Activated CD8-positive, alpha-beta T cell treated with anti-CD3 and anti-CD28 coated beads for 36 hours (primary cell): ENCODE measurements at regions not wholly inside any gene's neighbourhood (a gene's known extent, or its start where the extent isn't known, plus 50 kb on each side); places are given as distances from the start of the nearest gene placed in this dataset.
A peak's percentile ranks its signal among the peaks of the same experiment; 100 is the strongest.
"Not testable (repeated sequence)": the region's sequence is repeated elsewhere in the genome, so short reads cannot be mapped to it uniquely, and the experiment has no call there.

Experiments
- ATAC-seq: fragments of 200-7000 bp; cut with Tn5 transposase; one replicate; pipeline ENCODE4 v1.10.0; 2021; ENCODE audit warnings: mild to moderate bottlenecking, moderate library complexity
- CTCF ChIA-PET: fragments of 350-600 bp; sonication (Branson Sonifier 250); formaldehyde crosslinking; loops from one replicate; lab custom pipeline; 2021; ENCODE audit warnings: antibody characterized with exemption; lab: Charles Lee
- POLR2A ChIA-PET: fragments of 350-600 bp; sonication (Branson Sonifier 250); formaldehyde crosslinking; loops from one replicate; lab custom pipeline; 2021; ENCODE audit warnings: antibody characterized with exemption; lab: Charles Lee
- DNase-seq: peaks from one replicate; pipeline ENCODE4 v3.0.0-alpha.2; 2020
- H3K27ac Mint-ChIP-seq: one replicate; pipeline ENCODE4 v1.8.0; 2021; ENCODE audit warnings: mild to moderate bottlenecking, mixed read lengths
- H3K27me3 Mint-ChIP-seq: one replicate; pipeline ENCODE4 v1.8.0; 2021; ENCODE audit warnings: mixed read lengths
- H3K36me3 Mint-ChIP-seq: one replicate; pipeline ENCODE4 v1.8.0; 2021; ENCODE audit warnings: low read depth, mixed read lengths
- H3K4me1 Mint-ChIP-seq: one replicate; pipeline ENCODE4 v1.8.0; 2021; ENCODE audit warnings: low read depth, mixed read lengths
- H3K4me3 Mint-ChIP-seq: one replicate; pipeline ENCODE4 v1.8.0; 2021; ENCODE audit warnings: mild to moderate bottlenecking, moderate library complexity, mixed read lengths
- H3K9me3 Mint-ChIP-seq: one replicate; pipeline ENCODE4 v1.8.0; 2021; ENCODE audit warnings: mixed read lengths
- intact Hi-C: fragments of 100-400 bp; cut with micrococcal nuclease; formaldehyde crosslinking; loops from one replicate; pipeline ENCODE4 v1.10.0; 2022
- TF ChIP-seq, protein P1 (sequence below): fragments of 200-600 bp; IDR thresholded peaks from one replicate; pipeline ENCODE4 v1.8.0; 2022; ENCODE audit warnings: antibody characterized with exemption, mild to moderate bottlenecking

DNA sequence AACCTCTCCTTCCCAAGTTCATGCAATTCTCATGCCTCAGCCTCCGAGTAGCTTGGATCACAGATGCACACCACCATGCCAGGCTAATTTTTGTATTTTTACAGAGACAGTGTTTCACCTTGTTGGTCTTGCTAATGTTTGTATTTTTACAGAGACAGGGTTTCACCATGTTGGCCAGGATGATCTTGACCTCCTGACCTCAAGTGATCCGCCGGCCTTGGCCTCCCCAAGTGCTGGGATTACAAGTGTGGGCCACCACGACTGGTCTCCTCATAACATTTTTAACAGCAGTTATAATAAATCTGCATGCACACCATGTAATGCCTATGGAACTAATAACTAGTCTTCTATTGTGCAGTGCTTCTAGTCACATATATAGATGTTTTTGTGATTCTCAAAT lies 123.8 kb upstream of the VKORC1L1 start:
- Mint-ChIP-seq H3K9me3 (no peaks in the 10 kb centered on the region), H3K4me3 (no peak overlapping the region), H3K4me1 (peaks cover 17% of the 10 kb centered on the region), H3K36me3 (peaks cover 22% of the 10 kb centered on the region), H3K27ac (no peak overlapping the region), H3K27me3 (no peaks in the 10 kb centered on the region)
- TF ChIP-seq, protein P1, sequence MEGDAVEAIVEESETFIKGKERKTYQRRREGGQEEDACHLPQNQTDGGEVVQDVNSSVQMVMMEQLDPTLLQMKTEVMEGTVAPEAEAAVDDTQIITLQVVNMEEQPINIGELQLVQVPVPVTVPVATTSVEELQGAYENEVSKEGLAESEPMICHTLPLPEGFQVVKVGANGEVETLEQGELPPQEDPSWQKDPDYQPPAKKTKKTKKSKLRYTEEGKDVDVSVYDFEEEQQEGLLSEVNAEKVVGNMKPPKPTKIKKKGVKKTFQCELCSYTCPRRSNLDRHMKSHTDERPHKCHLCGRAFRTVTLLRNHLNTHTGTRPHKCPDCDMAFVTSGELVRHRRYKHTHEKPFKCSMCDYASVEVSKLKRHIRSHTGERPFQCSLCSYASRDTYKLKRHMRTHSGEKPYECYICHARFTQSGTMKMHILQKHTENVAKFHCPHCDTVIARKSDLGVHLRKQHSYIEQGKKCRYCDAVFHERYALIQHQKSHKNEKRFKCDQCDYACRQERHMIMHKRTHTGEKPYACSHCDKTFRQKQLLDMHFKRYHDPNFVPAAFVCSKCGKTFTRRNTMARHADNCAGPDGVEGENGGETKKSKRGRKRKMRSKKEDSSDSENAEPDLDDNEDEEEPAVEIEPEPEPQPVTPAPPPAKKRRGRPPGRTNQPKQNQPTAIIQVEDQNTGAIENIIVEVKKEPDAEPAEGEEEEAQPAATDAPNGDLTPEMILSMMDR: no peak
- ChIA-PET CTCF (no interaction called here), POLR2A (no interaction called here)
- ATAC-seq (no peak), DNase-seq (no peak)
- intact Hi-C loops: no loop called here

DNA sequence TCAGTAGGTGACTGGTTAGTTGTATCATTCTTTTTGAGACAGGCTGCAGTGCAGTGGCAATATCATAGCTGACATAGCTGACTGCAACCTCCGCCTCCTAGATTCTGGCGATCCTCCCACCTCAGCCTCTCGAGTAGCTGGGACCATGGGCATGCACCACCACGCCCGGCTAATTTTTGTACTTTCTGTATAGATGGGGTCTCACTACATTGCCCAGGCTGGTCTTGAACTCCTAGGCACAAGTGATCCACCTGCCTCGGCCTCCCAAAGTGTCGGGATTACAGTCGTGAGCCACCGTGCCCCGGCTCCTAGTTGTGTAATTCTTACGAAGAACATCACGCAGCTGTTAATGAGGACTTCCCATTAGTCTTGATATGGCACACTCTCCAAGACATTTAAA lies 123.4 kb upstream of the VKORC1L1 start:
- intact Hi-C loops: no loop called here
- no peaks in the 10 kb centered on the region for H3K27me3 Mint-ChIP-seq
- peaks cover 25% of the 10 kb centered on the region for H3K36me3 Mint-ChIP-seq
- H3K4me1 Mint-ChIP-seq: peaks cover 22% of the 10 kb centered on the region
- no peak overlapping the region for H3K27ac Mint-ChIP-seq
- TF ChIP-seq, protein P1: no peak
- ChIA-PET CTCF (no interaction called here), POLR2A (no interaction called here)
- DNase-seq (no peak), ATAC-seq (no peak)
- peak overlapping the region; percentile 83 for H3K4me3 Mint-ChIP-seq
- H3K9me3 Mint-ChIP-seq: no peaks in the 10 kb centered on the region

GRCh38 chr7:65750511-65751344 lies 122.1 kb upstream of the VKORC1L1 start:
- CTCF ChIA-PET: interaction anchor here (1.4 kb wide), 1 partner anchor 10 kb away, joined by 4 read pairs; no protein-coding TSS in a partner anchor
- Mint-ChIP-seq H3K27me3 (no peaks in the 10 kb centered on the region), H3K27ac (peak overlapping the region; percentile 98), H3K9me3 (no peaks in the 10 kb centered on the region), H3K4me3 (peak overlapping the region; percentile 83), H3K36me3 (peaks cover 31% of the 10 kb centered on the region), H3K4me1 (peaks cover 26% of the 10 kb centered on the region)
- POLR2A ChIA-PET: interaction anchor here (1.0 kb wide), 1 partner anchor 178 kb away, joined by 3 read pairs; no protein-coding TSS in a partner anchor
- intact Hi-C loops: no loop called here
- DNase-seq (peak; percentile 91), ATAC-seq (peak; percentile 98)
- TF ChIP-seq, protein P1: no peak

DNA sequence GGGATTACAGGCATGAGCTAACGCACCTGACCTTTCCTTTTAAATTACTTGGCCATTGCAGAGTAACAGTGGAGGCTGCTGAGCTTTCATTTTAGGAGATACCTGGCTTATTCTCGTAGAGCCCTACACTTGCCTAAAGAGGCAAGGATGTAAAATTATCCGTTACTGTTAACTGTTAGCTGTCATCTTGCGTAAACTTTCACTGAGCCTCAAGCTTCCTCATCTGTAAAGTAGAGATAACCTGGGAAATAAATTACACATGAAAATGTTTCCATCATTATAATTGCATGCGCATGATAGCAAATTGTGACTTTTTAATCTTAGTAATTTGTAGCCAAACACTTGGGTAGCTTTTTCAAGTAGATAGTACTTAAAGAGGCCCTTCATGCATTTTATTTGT lies 118.8 kb upstream of the VKORC1L1 start:
- intact Hi-C loops, H3K27me3 Mint-ChIP-seq, DNase-seq, H3K4me3 Mint-ChIP-seq, POLR2A ChIA-PET, CTCF ChIA-PET, ATAC-seq, H3K27ac Mint-ChIP-seq, H3K9me3 Mint-ChIP-seq: not testable (repeated sequence)
- peaks cover 35% of the 10 kb centered on the region for H3K4me1 Mint-ChIP-seq
- peaks cover 44% of the 10 kb centered on the region for H3K36me3 Mint-ChIP-seq

DNA sequence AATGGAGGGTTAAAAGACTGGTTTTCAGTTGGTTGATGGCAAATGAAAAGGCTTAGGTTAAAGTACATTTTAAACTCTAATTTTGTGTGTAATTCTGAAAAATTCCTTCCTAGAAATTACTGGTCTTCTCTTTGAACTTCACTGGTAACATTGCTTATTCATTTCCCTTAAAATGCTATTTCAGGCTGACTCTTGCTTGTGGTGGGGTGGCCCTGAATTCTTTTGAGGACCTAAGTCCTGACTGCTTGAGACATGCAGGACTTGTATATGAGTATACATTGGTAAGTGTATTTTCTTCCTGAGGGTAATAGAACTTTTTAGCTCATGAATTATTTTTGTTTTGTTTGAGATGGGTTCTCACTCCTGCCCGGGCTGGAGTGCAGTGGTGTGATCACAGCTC lies 113.9 kb upstream of the VKORC1L1 start:
- Mint-ChIP-seq H3K36me3 (peaks cover 40% of the 10 kb centered on the region), H3K4me1 (peaks cover 30% of the 10 kb centered on the region), H3K27ac (peak overlapping the region; percentile 71)
- POLR2A ChIA-PET: interaction anchor here (0.6 kb wide), 1 partner anchor 33 kb away, joined by 3 read pairs; no protein-coding TSS in a partner anchor
- H3K27me3 Mint-ChIP-seq, CTCF ChIA-PET, H3K4me3 Mint-ChIP-seq, intact Hi-C loops, DNase-seq, H3K9me3 Mint-ChIP-seq: not testable (repeated sequence)
- peak; percentile 20 for ATAC-seq

DNA sequence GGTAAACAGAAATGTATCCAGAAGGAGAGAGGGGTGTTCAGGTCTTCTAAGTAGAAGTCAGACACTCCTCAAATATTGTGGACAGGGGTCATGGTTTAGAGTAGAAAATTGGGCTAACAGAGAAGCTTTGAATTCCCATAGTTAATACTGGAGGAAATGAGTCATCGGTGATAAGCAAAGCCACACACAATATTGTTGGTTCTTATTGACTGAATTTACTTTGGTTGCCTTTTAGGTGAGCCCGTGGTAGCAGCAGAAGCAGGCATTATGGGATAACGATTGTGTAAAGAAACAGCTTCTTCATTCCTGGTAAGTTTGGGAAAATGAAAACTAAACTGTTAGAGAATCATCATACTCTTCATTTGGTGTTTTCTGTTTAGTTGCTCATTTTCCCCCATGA lies 110.2 kb upstream of the VKORC1L1 start:
- CTCF ChIA-PET, POLR2A ChIA-PET, intact Hi-C loops, DNase-seq, H3K27me3 Mint-ChIP-seq, H3K9me3 Mint-ChIP-seq, H3K4me3 Mint-ChIP-seq: not testable (repeated sequence)
- ATAC-seq: peak; percentile 62
- Mint-ChIP-seq H3K4me1 (peaks cover 15% of the 10 kb centered on the region), H3K27ac (peak overlapping the region; percentile 85), H3K36me3 (peaks cover 26% of the 10 kb centered on the region)

GRCh38 chr7:65763114-65763513 lies 109.8 kb upstream of the VKORC1L1 start:
- H3K27me3 Mint-ChIP-seq, H3K4me3 Mint-ChIP-seq, ATAC-seq, intact Hi-C loops, H3K9me3 Mint-ChIP-seq, CTCF ChIA-PET, DNase-seq, POLR2A ChIA-PET: not testable (repeated sequence)
- Mint-ChIP-seq H3K27ac (peak overlapping the region; percentile 85), H3K36me3 (peaks cover 28% of the 10 kb centered on the region), H3K4me1 (peaks cover 17% of the 10 kb centered on the region)

DNA sequence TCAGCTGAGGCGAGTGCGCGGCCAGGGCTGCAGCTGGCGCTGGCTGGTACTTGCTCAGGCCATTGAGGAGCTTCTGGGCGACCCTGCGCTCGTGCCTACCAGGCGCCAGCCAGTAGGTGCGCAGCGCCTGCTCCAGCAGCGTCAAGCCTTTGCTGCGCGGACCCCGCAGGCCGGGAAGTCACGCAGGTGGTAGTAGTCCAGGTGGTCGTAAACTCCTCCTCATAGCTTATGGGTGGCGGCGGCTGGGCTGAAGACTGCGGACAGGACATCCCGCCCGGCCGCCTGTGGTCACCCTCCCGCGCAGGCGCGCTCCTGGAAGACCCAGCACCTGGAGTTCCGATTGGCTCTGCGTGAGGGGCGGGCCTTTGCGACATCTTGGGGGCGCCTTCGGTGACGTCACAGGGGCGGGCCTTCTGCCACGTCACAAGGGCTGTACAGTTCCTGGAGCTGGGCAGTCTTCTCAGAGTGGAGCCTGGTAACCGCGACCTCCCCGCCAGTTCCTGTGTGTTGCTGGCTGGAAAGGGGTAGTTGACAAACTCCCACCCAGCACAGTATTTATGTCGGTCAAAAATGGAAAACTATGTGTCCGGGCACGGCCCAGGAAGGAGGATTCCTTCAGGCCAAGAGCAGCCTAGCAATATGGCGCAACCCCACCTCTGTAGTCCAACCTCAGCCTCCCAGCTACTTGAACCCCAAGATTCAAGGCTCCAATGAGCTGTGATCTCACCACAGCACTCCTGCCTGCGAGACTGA lies 102.2 kb upstream of the VKORC1L1 start:
- DNase-seq (peak; percentile 96), ATAC-seq (peak; percentile 97)
- H3K9me3 Mint-ChIP-seq, intact Hi-C loops, H3K4me1 Mint-ChIP-seq, H3K27me3 Mint-ChIP-seq, CTCF ChIA-PET, H3K36me3 Mint-ChIP-seq: not testable (repeated sequence)
- peak overlapping the region; percentile 89 for H3K4me3 Mint-ChIP-seq
- H3K27ac Mint-ChIP-seq: peak overlapping the region; percentile 93
- POLR2A ChIA-PET: interaction anchor here (0.6 kb wide), 1 partner anchor 464 kb away, joined by 4 read pairs; no protein-coding TSS in a partner anchor

GRCh38 chr7:65771226-65771569 lies 101.7 kb upstream of the VKORC1L1 start:
- ATAC-seq, H3K36me3 Mint-ChIP-seq, CTCF ChIA-PET, H3K9me3 Mint-ChIP-seq, POLR2A ChIA-PET, H3K4me1 Mint-ChIP-seq, DNase-seq, H3K27me3 Mint-ChIP-seq, intact Hi-C loops: not testable (repeated sequence)
- Mint-ChIP-seq H3K27ac (peak overlapping the region; percentile 93), H3K4me3 (peak overlapping the region; percentile 89)
